HG03378 (cell line): ENCODE measurements at regions not wholly inside any gene's neighbourhood (a gene's known extent, or its start where the extent isn't known, plus 50 kb on each side); places are given as distances from the start of the nearest gene placed in this dataset.

Source experiments
- ATAC-seq: cut with Tn5 transposase; IDR thresholded peaks from one replicate; pipeline ENCODE4 v1.9.1; 2021; ENCODE audit warnings: mild to moderate bottlenecking, moderate library complexity; ENCODE audit not compliant: unreplicated experiment

GRCh38 chr2:7209757-7210555 is 292.7 kb downstream of the RNF144A start:
- ATAC-seq, result no peak

DNA sequence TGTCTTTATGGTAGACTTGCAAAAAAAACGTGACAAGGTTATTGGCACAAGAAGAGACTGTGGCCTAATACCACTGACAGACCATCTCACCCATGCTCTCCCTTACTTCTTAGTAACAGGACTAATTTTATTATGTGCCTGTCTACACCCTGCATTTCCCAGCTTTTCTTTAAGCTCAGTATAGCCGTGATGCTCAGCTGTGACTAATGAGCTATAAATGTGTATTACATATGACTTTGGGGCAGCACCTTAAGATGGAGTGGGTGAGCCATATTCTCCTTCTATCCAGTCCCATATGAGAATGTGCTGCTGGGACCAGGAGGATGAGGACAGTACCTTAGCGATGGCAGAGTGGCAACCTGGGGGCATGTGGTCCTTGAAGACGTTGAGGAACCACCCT is 293.5 kb downstream of the RNF144A start:
- no peak for ATAC-seq

GRCh38 chr2:7225848-7226247 is 308.6 kb downstream of the RNF144A start:
- ATAC-seq, result no peak

GRCh38 chr2:7226501-7226900 is 309.3 kb downstream of the RNF144A start:
- no peak for ATAC-seq

DNA sequence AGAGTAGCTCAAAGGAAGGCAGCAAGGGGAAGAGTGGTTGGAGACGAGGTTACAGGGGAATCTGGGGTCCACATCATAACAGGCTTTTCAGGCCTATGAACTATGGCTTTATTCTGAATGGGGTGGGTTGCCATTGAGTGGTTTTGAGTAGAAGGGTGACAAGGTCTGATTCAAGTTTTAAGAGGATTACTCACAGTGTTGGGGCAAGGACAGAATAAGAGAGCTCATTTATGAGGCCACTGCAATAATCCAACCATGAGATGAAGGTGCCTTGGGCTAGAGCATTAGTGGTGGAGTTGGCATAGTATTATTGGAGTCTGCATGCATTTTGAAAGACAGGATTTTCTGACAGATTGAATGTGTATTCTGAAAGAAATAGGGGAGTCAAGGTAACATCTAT is 315.9 kb downstream of the RNF144A start:
- ATAC-seq, result no peak

GRCh38 chr2:7237466-7237865 is 320.3 kb downstream of the RNF144A start:
- no peak for ATAC-seq

- ATAC-seq, result no peak
These were observed 321.9 kb downstream of the RNF144A start for GRCh38 chr2:7239078-7239477.

- ATAC-seq, result no peak
These were observed 324.0 kb downstream of the RNF144A start for GRCh38 chr2:7241041-7241745.

DNA sequence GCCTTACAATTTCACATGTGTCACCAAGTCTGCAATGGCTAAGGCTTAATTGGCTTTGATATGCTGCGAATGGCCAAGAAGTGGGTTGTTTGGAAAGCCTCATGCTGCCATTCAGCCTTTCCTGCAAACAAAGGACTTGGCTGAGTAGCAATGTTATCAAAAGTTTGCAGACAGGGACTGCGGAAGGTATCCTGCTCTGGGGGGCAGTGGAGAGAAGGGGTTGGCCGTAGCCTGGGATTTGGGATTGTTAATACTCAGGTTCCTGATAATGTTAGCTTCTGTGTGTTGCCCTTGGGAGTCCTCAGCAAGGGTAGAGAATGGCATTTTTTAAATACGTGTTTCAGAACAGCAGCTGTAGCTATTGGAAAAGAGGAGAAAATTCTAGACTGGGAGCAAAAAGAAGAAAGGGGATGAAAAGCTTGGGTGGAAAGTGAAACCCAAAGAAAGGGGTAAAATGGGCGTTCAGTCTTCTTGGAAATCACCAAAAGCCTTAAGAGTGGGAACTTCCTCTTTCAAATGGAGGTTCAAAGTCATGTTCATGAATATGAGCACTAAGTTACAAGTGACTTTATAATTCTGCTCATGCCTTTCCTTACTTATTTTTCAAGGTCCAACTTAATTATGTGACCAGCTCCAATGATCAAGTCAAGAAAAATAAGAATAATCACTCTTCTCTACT is 325.1 kb downstream of the RNF144A start:
- ATAC-seq, result no peak

- no peak for ATAC-seq
These were observed 326.1 kb downstream of the RNF144A start for GRCh38 chr2:7243276-7243675.

DNA sequence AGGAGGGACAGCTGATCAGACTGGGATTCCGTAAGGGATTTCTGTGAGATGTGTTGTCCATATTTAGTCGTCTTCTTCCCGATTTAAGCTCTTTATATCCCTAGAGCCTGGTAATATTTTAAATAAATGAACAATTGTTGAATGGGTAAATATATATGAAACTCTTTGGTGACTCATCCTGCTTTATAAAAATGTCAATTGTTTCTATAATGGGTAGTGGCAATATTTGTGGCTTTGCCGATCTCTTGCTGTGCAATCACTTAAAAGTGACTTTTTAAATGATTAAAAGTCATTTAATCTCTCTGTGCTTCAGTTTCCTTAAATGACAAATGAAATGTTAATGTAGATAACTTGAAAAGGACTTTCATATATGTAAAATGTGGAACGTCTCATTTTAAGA is 339.2 kb downstream of the RNF144A start:
- ATAC-seq, result no peak

DNA sequence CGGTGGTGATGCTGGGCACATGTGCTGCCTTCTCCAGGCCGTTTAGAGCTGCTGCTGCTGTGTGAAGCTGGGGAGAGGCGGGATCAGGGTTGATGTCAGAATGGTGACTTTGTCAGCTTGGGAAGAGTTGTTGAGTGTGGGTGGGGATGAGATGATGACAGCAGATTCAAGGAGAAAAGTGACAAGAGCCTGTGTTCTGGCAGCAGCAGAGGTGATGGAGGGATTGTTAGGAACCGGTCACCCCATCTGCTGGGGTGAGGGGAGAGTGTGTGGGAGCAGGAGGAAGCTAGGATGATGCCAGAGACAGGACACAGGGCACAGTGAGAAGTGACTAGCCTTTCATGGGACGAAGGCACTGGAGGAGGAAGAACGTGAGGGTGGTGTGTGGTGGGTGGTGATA is 345.5 kb downstream of the RNF144A start:
- ATAC-seq, result no peak

- ATAC-seq, result no peak
These were observed 347.6 kb downstream of the RNF144A start for GRCh38 chr2:7264791-7265190.

DNA sequence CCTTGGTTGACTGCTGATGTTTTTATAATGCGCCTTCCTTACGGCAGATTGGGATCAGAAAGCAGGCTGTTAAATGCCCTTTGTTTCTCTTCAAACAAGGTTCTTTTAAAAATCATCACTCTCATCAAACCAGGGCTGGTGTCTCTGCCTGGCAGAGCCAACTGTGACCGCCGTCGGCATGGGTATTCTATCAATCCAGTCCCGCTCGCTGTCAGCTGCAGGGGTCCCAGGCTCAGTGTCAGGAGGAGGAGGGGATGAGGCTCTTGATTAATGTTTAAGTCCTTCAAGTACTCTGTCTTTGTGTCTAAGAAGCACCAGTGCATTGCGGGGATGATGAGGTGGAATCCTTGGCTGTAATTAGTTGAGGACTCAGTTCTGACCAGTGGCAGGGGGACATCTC is 348.1 kb downstream of the RNF144A start:
- ATAC-seq, result no peak

GRCh38 chr2:7269106-7269643 is 352.0 kb downstream of the RNF144A start:
- ATAC-seq, result no peak

DNA sequence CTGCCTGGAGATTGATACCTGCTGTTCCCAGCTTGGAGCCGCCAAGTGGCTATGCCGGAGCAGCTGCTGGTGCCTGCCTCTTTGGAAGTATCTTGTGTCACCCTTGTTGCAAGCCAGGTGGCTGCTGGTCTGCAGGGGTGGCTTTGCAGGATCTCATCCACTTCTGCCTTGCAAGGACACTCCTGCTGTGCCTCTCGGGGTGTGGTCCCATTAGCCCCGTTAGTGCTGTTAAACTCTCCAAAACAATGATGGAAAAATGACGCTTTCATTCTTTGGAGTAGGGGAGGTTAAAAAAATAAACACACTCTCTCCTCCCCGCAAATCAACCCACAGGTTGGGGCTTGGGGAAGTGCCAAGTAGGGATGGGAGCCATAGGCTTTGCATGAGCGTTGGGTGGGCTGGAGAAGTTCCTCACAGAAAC is 352.8 kb downstream of the RNF144A start:
- ATAC-seq, result no peak

- no peak for ATAC-seq
These were observed 355.0 kb downstream of the RNF144A start for GRCh38 chr2:7272210-7272609.

DNA sequence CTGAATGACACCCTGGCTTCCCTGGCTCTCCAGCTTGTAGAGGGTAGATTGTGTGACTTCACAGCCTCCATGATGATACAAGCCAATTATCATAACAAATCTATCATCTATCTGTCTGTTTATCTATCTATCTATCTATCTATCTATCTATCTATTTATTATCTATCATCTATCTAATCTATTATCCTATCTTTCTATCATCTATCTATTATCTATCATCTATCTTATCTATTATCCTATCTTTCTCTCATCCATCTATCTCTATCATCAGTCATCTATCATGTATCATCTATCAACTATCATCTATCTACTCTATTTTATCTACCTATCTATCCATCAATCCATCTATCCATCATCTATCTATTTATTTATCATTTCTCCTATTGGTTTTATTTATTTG is 361.8 kb downstream of the RNF144A start:
- no peak for ATAC-seq

DNA sequence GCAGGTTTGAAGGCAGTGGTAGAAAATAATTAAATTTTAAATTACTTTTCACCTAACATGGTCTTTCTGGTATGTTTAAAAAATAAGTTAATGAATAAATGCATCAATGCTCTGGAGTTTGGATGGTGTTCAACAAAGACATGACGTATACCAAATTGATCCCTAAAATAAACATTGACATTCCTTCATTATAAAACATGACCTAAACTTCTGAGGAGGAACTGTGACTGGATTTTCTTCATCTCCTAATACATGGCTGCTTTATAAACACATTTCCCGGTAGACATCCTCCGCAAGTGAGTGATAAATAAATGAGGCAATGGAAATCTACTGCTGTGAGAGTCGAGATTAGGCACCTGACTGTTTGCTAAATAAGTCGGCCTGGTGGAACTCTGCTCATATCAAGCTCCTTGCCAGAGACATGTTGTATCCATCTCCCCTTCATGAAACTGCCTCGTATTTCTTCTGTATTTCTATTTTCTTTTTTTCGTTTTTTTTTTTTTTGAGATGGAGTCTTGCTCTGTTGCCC is 362.3 kb downstream of the RNF144A start:
- no peak for ATAC-seq

DNA sequence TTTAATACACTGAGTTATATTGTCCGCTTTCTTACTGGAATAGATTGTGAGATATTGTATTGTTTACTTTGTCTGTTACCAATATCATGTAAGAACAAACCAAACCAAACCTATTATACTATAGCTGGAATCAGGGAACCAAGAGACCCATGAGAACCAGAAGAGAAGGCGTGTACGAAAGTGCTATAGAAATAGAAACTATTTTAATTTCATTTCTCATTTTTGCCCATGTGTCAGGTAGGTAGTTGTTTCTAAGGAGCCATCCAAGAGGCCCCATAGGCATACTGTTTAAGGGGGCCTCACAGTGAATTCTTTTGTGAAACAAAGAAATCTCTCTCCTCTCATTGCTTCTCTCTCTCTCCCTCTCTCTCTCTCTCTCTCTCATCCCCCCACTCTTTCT is 363.6 kb downstream of the RNF144A start:
- no peak for ATAC-seq
